ENCODE measurements at regions not wholly inside any gene's neighbourhood (a gene's known extent, or its start where the extent isn't known, plus 50 kb on each side); places are given as distances from the start of the nearest gene placed in this dataset.

- Mint-ChIP-seq H3K9me3 (peaks cover 0 to 6% (median 4%) of the 10 kb centered on the region in 7 donors), H3K4me3 (no peak overlapping the region), H3K27me3 (ENCODE audit: low read depth in 3 of 3) (peaks cover 0 to 2% (median 2%) of the 10 kb centered on the region in 3 donors), H3K36me3 (no peaks in the 10 kb centered on the region), H3K4me1 (no peaks in the 10 kb centered on the region), H3K27ac (no peak overlapping the region)
- H3K79me2 ChIP-seq (ENCODE audit: insufficient read depth, low read length): no peaks in the 10 kb centered on the region
- no peaks in the 10 kb centered on the region for H3K4me1 ChIP-seq (ENCODE audit: control insufficient read depth in 1 of 2, insufficient read depth in 2 of 2, low read length in 2 of 2)
- peaks cover 0 to 2% of the 10 kb centered on the region in 2 donors for H3K9me3 ChIP-seq (replicated peaks in 1 of 2; ENCODE audit: control insufficient read depth in 1 of 2, insufficient read depth in 1 of 2, low read length in 2 of 2)
- no peak for TF ChIP-seq CTCF (IDR thresholded peaks at IDR 0.05)
- WGBS (ENCODE audit: insufficient coverage): no CpG with 5 or more reads among the region's 3 CpGs
- intact Hi-C loops (cut with micrococcal nuclease): no loop called here
- no peaks in the 10 kb centered on the region for H4K20me1 ChIP-seq (ENCODE audit: insufficient read depth, low read length)
- H2AFZ ChIP-seq (ENCODE audit: insufficient read depth, low read depth, low read length, poor library complexity, severe bottlenecking): no peak overlapping the region
- no peaks in the 10 kb centered on the region for H3K36me3 ChIP-seq (replicated peaks in 1 of 2; ENCODE audit: control insufficient read depth in 1 of 2, insufficient read depth in 2 of 2, low read length in 2 of 2)
- no peak overlapping the region for H3K9ac ChIP-seq (ENCODE audit: insufficient read depth, low read length, poor library complexity, severe bottlenecking)
- no peaks in the 10 kb centered on the region for H3K27me3 ChIP-seq (ENCODE audit: control insufficient read depth in 2 of 2, insufficient read depth in 2 of 2, low read length in 2 of 2)
- H3K4me2 ChIP-seq (replicated peaks; ENCODE audit: extremely low read depth, low read length, poor library complexity, severe bottlenecking): no peak overlapping the region
- H3K4me3 ChIP-seq (replicated peaks in 1 of 3; ENCODE audit: low read depth in 2 of 3, low read length in 3 of 3): no peak overlapping the region
- DNase-seq: no peak
- no peak overlapping the region for H3K27ac ChIP-seq (ENCODE audit: low read depth in 1 of 2, low read length in 2 of 2)
Observed at GRCh38 chr2:136490100-136490499, 275.2 kb upstream of the THSD7B start.

DNA sequence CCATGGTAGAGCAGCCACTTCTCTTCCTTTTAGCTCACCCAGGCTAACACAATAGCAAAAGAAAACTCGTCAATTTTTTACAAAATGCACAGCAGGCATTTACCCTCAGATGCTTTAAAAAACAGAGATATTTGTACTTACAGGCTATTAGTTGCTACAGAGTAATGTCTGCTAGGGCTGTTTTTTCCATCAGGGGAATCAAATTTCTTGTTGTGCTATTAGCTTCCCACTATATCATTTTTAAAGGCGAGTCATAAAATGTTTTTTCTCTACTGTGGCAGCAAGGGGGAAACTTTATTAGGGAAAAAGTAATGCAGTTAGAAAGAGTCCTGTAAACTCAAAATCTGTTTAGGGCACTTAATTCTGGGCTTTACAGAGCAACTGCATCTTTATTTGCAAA, 277.9 kb upstream of the THSD7B start:
- H3K4me3 ChIP-seq (replicated peaks in 1 of 3; ENCODE audit: low read depth in 2 of 3, low read length in 3 of 3): no peak overlapping the region
- no peak overlapping the region for H3K27ac ChIP-seq (ENCODE audit: low read depth in 1 of 2, low read length in 2 of 2)
- H3K27me3 Mint-ChIP-seq (ENCODE audit: low read depth in 3 of 3): peaks cover 0 to 2% (median 0%) of the 10 kb centered on the region in 3 donors
- no peak overlapping the region for H3K27ac Mint-ChIP-seq
- no peaks in the 10 kb centered on the region for H3K36me3 ChIP-seq (replicated peaks in 1 of 2; ENCODE audit: control insufficient read depth in 1 of 2, insufficient read depth in 2 of 2, low read length in 2 of 2)
- no peaks in the 10 kb centered on the region for H3K27me3 ChIP-seq (ENCODE audit: control insufficient read depth in 2 of 2, insufficient read depth in 2 of 2, low read length in 2 of 2)
- H3K9ac ChIP-seq (ENCODE audit: insufficient read depth, low read length, poor library complexity, severe bottlenecking): no peak overlapping the region
- H4K20me1 ChIP-seq (ENCODE audit: insufficient read depth, low read length): no peaks in the 10 kb centered on the region
- TF ChIP-seq CTCF (IDR thresholded peaks at IDR 0.05): no peak
- DNase-seq: no peak
- H3K9me3 Mint-ChIP-seq: peaks cover 0 to 6% (median 2%) of the 10 kb centered on the region in 7 donors
- H3K9me3 ChIP-seq (replicated peaks in 1 of 2; ENCODE audit: control insufficient read depth in 1 of 2, insufficient read depth in 1 of 2, low read length in 2 of 2): no peaks in the 10 kb centered on the region
- no peak overlapping the region for H3K4me3 Mint-ChIP-seq
- WGBS (ENCODE audit: insufficient coverage): no CpG with 5 or more reads among the region's 2 CpGs
- H3K4me2 ChIP-seq (replicated peaks; ENCODE audit: extremely low read depth, low read length, poor library complexity, severe bottlenecking): no peak overlapping the region
- no peak overlapping the region for H2AFZ ChIP-seq (ENCODE audit: insufficient read depth, low read depth, low read length, poor library complexity, severe bottlenecking)
- H3K4me1 ChIP-seq (ENCODE audit: control insufficient read depth in 1 of 2, insufficient read depth in 2 of 2, low read length in 2 of 2): no peaks in the 10 kb centered on the region
- no peaks in the 10 kb centered on the region for H3K79me2 ChIP-seq (ENCODE audit: insufficient read depth, low read length)
- H3K36me3 Mint-ChIP-seq: no peaks in the 10 kb centered on the region
- intact Hi-C loops (cut with micrococcal nuclease): no loop called here
- H3K4me1 Mint-ChIP-seq: no peaks in the 10 kb centered on the region
